Prostate gland (tissue), 2 donors: ENCODE measurements at regions not wholly inside any gene's neighbourhood (a gene's known extent, or its start where the extent isn't known, plus 50 kb on each side); places are given as distances from the start of the nearest gene placed in this dataset.

Experiments
- CTCF ChIP-seq, 4 experiments: fragments of 200-600 bp in 2 of 4; fragments of 450-650 bp in 2 of 4; sonication (generic) in 2 of 4; IDR thresholded peaks; 1 replicate in 3 of 4; 2 replicates in 1 of 4; pipeline ENCODE4 v1.5.1; 2016 to 2019; ENCODE audit warnings: antibody characterized with exemption in 4 of 4, mild to moderate bottlenecking in 2 of 4, moderate library complexity in 2 of 4
- POLR2A ChIP-seq: fragments of 450-650 bp; IDR thresholded peaks from one replicate; pipeline ENCODE4 v1.6.1; 2016; ENCODE audit warnings: antibody characterized with exemption, mild to moderate bottlenecking

- TF ChIP-seq CTCF (IDR thresholded peaks at IDR 0.05): no peak
- TF ChIP-seq POLR2A: no peak
These were observed 219.0 kb upstream of the GIMD1 start for GRCh38 chr4:106587558-106587957.
